Transverse colon (tissue), 4 donors: ENCODE measurements at regions not wholly inside any gene's neighbourhood (a gene's known extent, or its start where the extent isn't known, plus 50 kb on each side); places are given as distances from the start of the nearest gene placed in this dataset.

Experiments used
- DNase-seq: peaks from one replicate; pipeline ENCODE4 v3.0.0-alpha.2; 2019
- H3K27ac ChIP-seq, 4 donors: fragments of 200-600 bp; sonication (generic); 2 replicates each; pipeline ENCODE4 v1.5.1; 2016 to 2018; ENCODE audit warnings: inconsistent platforms in 4 of 4
- H3K27me3 ChIP-seq: fragments of 200-600 bp; sonication (generic); 2 replicates; pipeline ENCODE4 v1.5.1; 2017; ENCODE audit warnings: inconsistent platforms
- H3K36me3 ChIP-seq, 4 donors: fragments of 200-600 bp; sonication (generic); 2 replicates each; pipeline ENCODE4 v1.5.1; 2017 to 2019; ENCODE audit warnings: inconsistent platforms in 4 of 4
- H3K4me1 ChIP-seq, 4 donors: fragments of 200-600 bp; sonication (generic); 2 replicates each; pipeline ENCODE4 v1.5.1; 2017 to 2020; ENCODE audit warnings: inconsistent platforms in 4 of 4
- H3K4me3 ChIP-seq, 4 donors: fragments of 200-600 bp; sonication (generic); 1 replicate in 1 of 4; 2 replicates in 3 of 4; pipeline versions ENCODE4 v1.5.1 to v1.6.1; 2017 to 2019; ENCODE audit warnings: inconsistent platforms in 4 of 4
- H3K9me3 ChIP-seq, 2 donors: fragments of 200-600 bp; sonication (generic); 2 replicates each; pipeline ENCODE4 v1.5.1; 2017 to 2019; ENCODE audit warnings: inconsistent platforms in 2 of 2
- CTCF ChIP-seq, 5 experiments: fragments of 200-600 bp in 3 of 5; fragments of 450-650 bp in 2 of 5; sonication (generic) in 3 of 5; IDR thresholded peaks; 1 replicate in 2 of 5; 2 replicates in 3 of 5; pipeline ENCODE4 v1.5.1; 2016 to 2017; ENCODE audit warnings: antibody characterized with exemption in 5 of 5, inconsistent platforms in 3 of 5, mild to moderate bottlenecking in 2 of 5, moderate library complexity in 1 of 5
- EP300 ChIP-seq: sonication (generic); formaldehyde crosslinking; IDR thresholded peaks from one replicate; pipeline ENCODE4 v1.6.1; 2017; ENCODE audit warnings: antibody characterized with exemption, low read depth
- POLR2A ChIP-seq: fragments of 450-650 bp; IDR thresholded peaks from one replicate; pipeline ENCODE4 v1.6.1; 2016; ENCODE audit warnings: antibody characterized with exemption, mild to moderate bottlenecking, moderate library complexity
- POLR2AphosphoS5 ChIP-seq, 3 donors: sonication (generic); formaldehyde crosslinking; IDR thresholded peaks; one replicate each; pipeline ENCODE4 v1.6.1; 2016; ENCODE audit warnings: antibody characterized with exemption in 3 of 3
- WGBS, 2 donors: methylation state at CpG; one replicate each; pipeline ENCODE4 v1.1.5; 2018; ENCODE audit warnings: low coverage in 1 of 2; 5-methylcytosine and 5-hydroxymethylcytosine counted together
- in situ Hi-C, 4 donors: fragments of 200-750 bp; cut with MboI; loops; one replicate each; pipeline versions ENCODE4 v1.15.0 to v1.15.1; 2017; ENCODE audit warnings: low sequenced_read_pairs in 3 of 4, low pct_ligation_motif_present in 1 of 4, low pct_unique_long_range_greater_than_20kb in 1 of 4
- intact Hi-C: fragments of 100-400 bp; cut with DNase I; formaldehyde crosslinking; loops from one replicate; pipeline ENCODE4 v1.15.1; 2023; ENCODE audit warnings: low total_unique reads

DNA sequence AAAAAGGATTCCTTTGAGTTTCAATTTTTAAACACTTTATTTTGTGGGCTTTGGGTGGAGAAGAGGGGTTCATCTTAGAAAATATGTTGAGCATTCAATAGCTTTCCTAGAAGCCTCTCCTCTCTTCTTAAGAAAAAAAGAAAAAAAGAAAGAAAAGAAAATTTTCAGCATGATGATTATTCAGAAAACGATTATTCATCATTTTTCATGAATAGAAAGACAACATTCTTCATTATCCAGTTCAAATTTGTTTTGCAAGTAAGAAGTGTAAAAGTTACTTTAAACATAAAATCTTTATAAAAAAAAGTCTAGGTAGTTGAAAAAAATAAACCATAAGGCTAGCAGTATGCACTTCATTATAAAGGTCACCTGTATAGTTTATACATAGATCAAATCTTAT is 636.5 kb downstream of the IRX1 start:
- in situ Hi-C loops = no loop called here
- H3K9me3 ChIP-seq = peaks cover 4 to 5% of the 10 kb centered on the region in 2 donors
- TF ChIP-seq POLR2A (no peak), CTCF (IDR thresholded peaks at IDR 0.05) (no peak), EP300 (no peak), POLR2AphosphoS5 (IDR thresholded peaks at IDR 0.05) (no peak)
- no peaks in the 10 kb centered on the region for H3K36me3 ChIP-seq
- H3K27me3 ChIP-seq = no peaks in the 10 kb centered on the region
- no peak overlapping the region for H3K4me3 ChIP-seq
- intact Hi-C loops = no loop called here
- H3K4me1 ChIP-seq = no peaks in the 10 kb centered on the region
- WGBS, 2 donors = 50 to 58% methylated on average over 1 of the region's 1 CpG
- DNase-seq = no peak
- no peak overlapping the region for H3K27ac ChIP-seq

DNA sequence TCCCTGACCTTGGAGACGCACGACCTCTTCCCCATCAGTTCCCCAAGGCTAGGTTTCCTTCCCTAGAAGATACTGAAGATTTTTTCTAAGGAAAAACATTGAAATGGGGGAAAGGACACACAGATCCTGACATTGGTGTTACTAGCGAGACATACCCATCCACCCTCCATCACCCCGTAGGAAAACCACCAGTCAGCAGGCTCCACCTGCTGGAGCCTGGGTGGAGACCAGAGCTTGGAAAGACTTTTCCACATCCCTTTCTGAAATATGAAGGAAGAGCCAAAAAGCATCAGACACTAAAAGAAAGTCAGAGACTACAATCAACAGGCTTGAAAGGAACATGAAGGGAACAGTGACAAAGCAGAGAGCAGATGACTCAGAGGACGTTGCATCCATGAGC is 638.0 kb downstream of the IRX1 start:
- H3K27me3 ChIP-seq = no peaks in the 10 kb centered on the region
- H3K27ac ChIP-seq = no peak overlapping the region
- H3K4me1 ChIP-seq = no peaks in the 10 kb centered on the region
- WGBS, 2 donors = 22 to 79% methylated on average over 1 to 5 of the region's 5 CpGs
- H3K4me3 ChIP-seq = no peak overlapping the region
- intact Hi-C loops (no loop called here), in situ Hi-C loops (no loop called here)
- no peak for DNase-seq
- H3K9me3 ChIP-seq = peaks cover 4 to 5% of the 10 kb centered on the region in 2 donors
- H3K36me3 ChIP-seq = no peaks in the 10 kb centered on the region
- TF ChIP-seq EP300 = no peak
- no peak for TF ChIP-seq CTCF (IDR thresholded peaks at IDR 0.05)
- no peak for TF ChIP-seq POLR2AphosphoS5 (IDR thresholded peaks at IDR 0.05)
- no peak for TF ChIP-seq POLR2A

- no peak overlapping the region for H3K27ac ChIP-seq
- H3K4me3 ChIP-seq = no peak overlapping the region
- no peaks in the 10 kb centered on the region for H3K36me3 ChIP-seq
- 26 to 43% methylated on average over 8 to 9 of the region's 9 CpGs for WGBS, 2 donors
- intact Hi-C loops = no loop called here
- DNase-seq = no peak
- TF ChIP-seq POLR2A (no peak), EP300 (no peak), POLR2AphosphoS5 (IDR thresholded peaks at IDR 0.05) (no peak), CTCF (IDR thresholded peaks at IDR 0.05) (no peak)
- no peaks in the 10 kb centered on the region for H3K9me3 ChIP-seq
- H3K27me3 ChIP-seq = no peaks in the 10 kb centered on the region
- in situ Hi-C loops = no loop called here
- peaks cover 0 to 4% (median 0%) of the 10 kb centered on the region in 4 donors for H3K4me1 ChIP-seq
These were observed 648.0 kb downstream of the IRX1 start for GRCh38 chr5:4243479-4244264.

- WGBS, 2 donors = 39 to 63% methylated on average over 4 to 9 of the region's 9 CpGs
- no peaks in the 10 kb centered on the region for H3K27me3 ChIP-seq
- intact Hi-C loops (no loop called here), in situ Hi-C loops (no loop called here)
- TF ChIP-seq CTCF (IDR thresholded peaks at IDR 0.05) (no peak), POLR2AphosphoS5 (IDR thresholded peaks at IDR 0.05) (no peak), EP300 (no peak), POLR2A (no peak)
- H3K4me1 ChIP-seq = peaks cover 0 to 4% (median 0%) of the 10 kb centered on the region in 4 donors
- no peaks in the 10 kb centered on the region for H3K36me3 ChIP-seq
- no peak for DNase-seq
- H3K4me3 ChIP-seq = no peak overlapping the region
- no peaks in the 10 kb centered on the region for H3K9me3 ChIP-seq
- no peak overlapping the region for H3K27ac ChIP-seq
These were observed 648.7 kb downstream of the IRX1 start for GRCh38 chr5:4244306-4244705.
